RWPE1 (cell line): ENCODE measurements at regions not wholly inside any gene's neighbourhood (a gene's known extent, or its start where the extent isn't known, plus 50 kb on each side); places are given as distances from the start of the nearest gene placed in this dataset.

ENCODE experiments used
- CTCF ChIA-PET: fragments of 350-600 bp; sonication (Branson Sonifier 250); formaldehyde crosslinking; extraction: SDS; loops from one replicate; lab custom pipeline; 2021; lab: Yijun Ruan, JAX
- POLR2A ChIA-PET: fragments of 400-600 bp; formaldehyde crosslinking; extraction: SDS; loops from one replicate; lab custom pipeline; 2020; ENCODE audit warnings: antibody characterized with exemption; ENCODE audit not compliant: low non-redundant PET; lab: Yijun Ruan, JAX
- DNase-seq: peaks from one replicate; pipeline ENCODE4 v3.0.0; 2012; ENCODE audit warnings: low spot score
- H3K27ac ChIP-seq: fragments of 450-650 bp; 2 replicates; pipeline ENCODE4 v1.5.1; 2017
- CTCF ChIP-seq: fragments of 450-650 bp; conservative IDR thresholded peaks from 2 replicates; pipeline ENCODE4 v1.5.1; 2017; ENCODE audit warnings: low read depth, mild to moderate bottlenecking

- TF ChIP-seq CTCF, result no peak
- POLR2A ChIA-PET, result no interaction called here
- CTCF ChIA-PET, result no interaction called here
- DNase-seq, result no peak
- H3K27ac ChIP-seq, result no peak overlapping the region
Measured at GRCh38 chr18:6650127-6650507, 79.4 kb upstream of the ARHGAP28 start.

GRCh38 chr18:6650747-6651146, 78.8 kb upstream of the ARHGAP28 start:
- CTCF ChIA-PET, result no interaction called here

DNA sequence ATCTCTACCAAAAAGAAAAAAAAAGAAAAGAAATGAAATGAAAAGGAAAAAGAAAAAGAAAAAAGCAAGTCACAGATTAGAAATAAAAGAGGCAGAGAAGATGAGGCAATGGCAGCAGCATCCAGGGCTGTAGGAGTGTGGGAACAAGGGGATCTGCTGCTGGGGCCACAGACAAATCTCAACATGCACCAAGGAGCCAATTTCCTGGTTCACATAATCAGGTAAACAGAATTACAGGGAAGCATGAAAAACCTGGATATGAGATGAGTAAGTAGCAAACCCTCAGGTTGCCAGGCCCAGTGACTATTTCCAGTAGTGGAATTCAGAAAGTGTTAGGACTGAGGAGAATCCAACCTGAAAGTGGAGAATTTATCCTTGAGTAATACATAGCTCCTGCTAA, 77.4 kb upstream of the ARHGAP28 start:
- ChIA-PET CTCF (no interaction called here), POLR2A (no interaction called here)
- no peak for DNase-seq
- no peak overlapping the region for H3K27ac ChIP-seq
- no peak for TF ChIP-seq CTCF

More at GRCh38 chr18:6650747-6651146, 78.8 kb upstream of the ARHGAP28 start:
- no peak overlapping the region for H3K27ac ChIP-seq
- POLR2A ChIA-PET, result no interaction called here
- TF ChIP-seq CTCF, result no peak
- no peak for DNase-seq

DNA sequence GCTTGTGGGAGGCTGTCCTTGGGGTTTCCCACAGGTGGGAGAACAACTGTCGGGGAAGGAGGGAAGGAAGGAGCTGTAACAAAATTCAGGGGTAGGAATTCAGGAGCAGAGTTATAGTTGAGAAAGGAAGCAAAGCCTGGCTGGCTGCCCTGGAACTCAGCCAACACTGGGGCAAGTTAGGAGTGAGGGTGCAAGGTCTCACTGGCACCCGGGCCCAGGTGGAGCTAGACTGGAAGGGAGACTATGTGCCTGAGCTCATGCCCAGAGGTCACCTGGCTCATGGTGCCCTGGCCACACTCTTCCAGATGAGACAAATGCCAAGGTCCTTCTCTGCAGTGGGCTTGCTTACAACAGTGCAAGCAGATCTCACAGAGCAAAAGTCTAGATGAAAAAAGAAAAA, 75.6 kb upstream of the ARHGAP28 start:
- ChIA-PET CTCF (no interaction called here), POLR2A (no interaction called here)
- H3K27ac ChIP-seq, result no peak overlapping the region
- no peak for TF ChIP-seq CTCF
- DNase-seq, result no peak

GRCh38 chr18:6659963-6660725, 69.4 kb upstream of the ARHGAP28 start:
- POLR2A ChIA-PET, result no interaction called here
- no peak overlapping the region for H3K27ac ChIP-seq
- DNase-seq, result no peak
- CTCF ChIA-PET, result no interaction called here
- TF ChIP-seq CTCF, result no peak

- CTCF ChIA-PET, result interaction anchor here (0.7 kb wide), 1 partner anchor 1073 kb away, joined by 4 read pairs; no protein-coding TSS in a partner anchor
- H3K27ac ChIP-seq, result no peak overlapping the region
- no peak for DNase-seq
- POLR2A ChIA-PET, result no interaction called here
- no peak for TF ChIP-seq CTCF
Measured at GRCh38 chr18:6661692-6662415, 67.7 kb upstream of the ARHGAP28 start.
